Keratinocyte (primary cell): ENCODE measurements at regions not wholly inside any gene's neighbourhood (a gene's known extent, or its start where the extent isn't known, plus 50 kb on each side); places are given as distances from the start of the nearest gene placed in this dataset.

ENCODE experiments used
- DNase-seq: peaks from one replicate; pipeline ENCODE4 v3.0.0-alpha.2; 2011; ENCODE audit warnings: low read depth, missing footprints, low spot score
- FAIRE-seq: peaks from 2 replicates; lab custom pipeline; 2011; peaks lifted over from hg19 to GRCh38; lab: Jason Lieb, UNC
- H2AFZ ChIP-seq: 2 replicates; pipeline ENCODE4 v1.6.0; 2012; ENCODE audit warnings: low read length, control low read depth, inconsistent platforms; ENCODE audit not compliant: control insufficient read depth
- H3K27ac ChIP-seq: 2 replicates; pipeline ENCODE4 v1.5.1; 2011; ENCODE audit warnings: low read length; ENCODE audit not compliant: control insufficient read depth, insufficient read depth
- H3K27me3 ChIP-seq: 3 replicates; pipeline ENCODE4 v1.6.0; 2011; ENCODE audit warnings: low read length; ENCODE audit not compliant: control insufficient read depth, insufficient read depth; ENCODE audit errors: extremely low read depth
- H3K36me3 ChIP-seq, 2 experiments: 2 replicates in 1 of 2; 3 replicates in 1 of 2; pipeline ENCODE4 v1.5.1; 2011; ENCODE audit warnings: low read length in 2 of 2, mild to moderate bottlenecking in 1 of 2; ENCODE audit not compliant: control insufficient read depth in 2 of 2, insufficient read depth in 2 of 2; ENCODE audit errors: extremely low read depth in 1 of 2
- H3K4me1 ChIP-seq: 3 replicates; pipeline ENCODE4 v1.5.1; 2011; ENCODE audit warnings: low read length; ENCODE audit not compliant: control insufficient read depth, insufficient read depth; ENCODE audit errors: extremely low read depth
- H3K4me2 ChIP-seq: 3 replicates; pipeline ENCODE4 v1.6.0; 2011; ENCODE audit warnings: low read depth, low read length; ENCODE audit not compliant: control insufficient read depth, insufficient read depth; ENCODE audit errors: extremely low read depth
- H3K4me3 ChIP-seq, 3 experiments: fragments of 200-600 bp in 1 of 3; sonication (generic) in 1 of 3; 2 replicates in 2 of 3; 3 replicates in 1 of 3; pipeline ENCODE4 v1.5.1; 2011 to 2016; ENCODE audit warnings: low read length in 3 of 3, mild to moderate bottlenecking in 3 of 3, control low read depth in 2 of 3, inconsistent platforms in 1 of 3, low read depth in 1 of 3, mixed read lengths in 1 of 3, mixed run types in 1 of 3, moderate library complexity in 1 of 3; ENCODE audit not compliant: control insufficient read depth in 2 of 3, insufficient read depth in 2 of 3; ENCODE audit errors: extremely low read depth in 1 of 3
- H3K79me2 ChIP-seq: 2 replicates; pipeline ENCODE4 v1.6.0; 2012; ENCODE audit warnings: low read length; ENCODE audit not compliant: control insufficient read depth, insufficient read depth
- H3K9ac ChIP-seq: 3 replicates; pipeline ENCODE4 v1.6.0; 2011; ENCODE audit warnings: low read length; ENCODE audit not compliant: control insufficient read depth, insufficient read depth; ENCODE audit errors: extremely low read depth
- H3K9me1 ChIP-seq: 3 replicates; pipeline ENCODE4 v1.6.0; 2011; ENCODE audit warnings: low read length; ENCODE audit not compliant: control insufficient read depth, insufficient read depth; ENCODE audit errors: extremely low read depth
- H3K9me3 ChIP-seq: 2 replicates; pipeline ENCODE4 v1.5.1; 2012; ENCODE audit warnings: low read depth, low read length; ENCODE audit not compliant: control insufficient read depth
- H4K20me1 ChIP-seq: 3 replicates; pipeline ENCODE4 v1.6.0; 2011; ENCODE audit warnings: low read length; ENCODE audit not compliant: control insufficient read depth, insufficient read depth; ENCODE audit errors: extremely low read depth
- CTCF ChIP-seq, 3 experiments: IDR thresholded peaks in 1 of 3; conservative IDR thresholded peaks in 1 of 3; optimal IDR thresholded peaks in 1 of 3; 2 replicates in 2 of 3; 3 replicates in 1 of 3; pipeline versions ENCODE3 to v1.5.1; 2011; ENCODE audit warnings: low read length in 3 of 3, mild to moderate bottlenecking in 3 of 3, moderate library complexity in 2 of 3, control low read depth in 1 of 3, inconsistent platforms in 1 of 3; ENCODE audit not compliant: insufficient read depth in 2 of 3; ENCODE audit errors: extremely low read depth in 1 of 3
- EZH2 ChIP-seq: IDR thresholded peaks from one replicate; pipeline ENCODE4 v1.6.1; 2012; ENCODE audit warnings: inconsistent platforms, mild to moderate bottlenecking, low read length, moderate library complexity
- dilution Hi-C: fragments of 300-500 bp; cut with MboI; formaldehyde crosslinking; loops from one replicate; pipeline ENCODE4 v1.7.0; 2020; ENCODE audit warnings: low sequenced_read_pairs; ENCODE audit not compliant: extremely low pct_ligation_motif_present

DNA sequence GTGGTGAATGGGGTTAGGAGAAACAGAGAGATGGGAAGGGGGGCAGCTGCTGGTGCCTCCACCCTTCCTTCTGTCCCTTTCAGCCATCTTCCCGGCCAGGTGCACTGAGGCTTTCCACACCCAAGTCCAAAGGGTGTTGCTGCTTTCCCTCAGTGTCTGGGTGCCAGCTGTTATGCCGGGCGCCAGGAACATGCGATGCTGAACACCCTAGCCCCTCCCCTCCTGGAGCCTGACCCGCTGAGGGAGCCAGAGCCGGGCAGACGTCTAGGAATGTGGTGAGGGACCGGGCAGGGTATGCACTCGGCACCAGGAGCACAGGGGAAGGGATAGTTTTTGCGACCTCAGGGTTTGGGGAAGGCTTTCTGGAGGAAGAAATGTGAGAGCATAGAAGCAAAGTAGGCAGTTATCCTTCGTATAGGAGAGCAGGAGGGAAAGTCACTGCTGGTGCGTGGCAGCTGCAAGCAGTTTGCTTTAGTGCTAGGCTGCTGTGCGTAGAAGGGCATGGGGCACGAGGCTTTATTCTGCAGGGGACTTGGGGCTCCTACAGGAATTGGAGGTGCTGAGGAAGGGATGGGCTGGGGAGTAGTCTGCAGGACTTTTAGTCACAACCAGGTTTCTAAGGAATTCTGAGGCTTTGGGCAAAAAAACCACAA lies 147.7 kb downstream of the TSN start:
- no peak for TF ChIP-seq CTCF (optimal IDR thresholded peaks at IDR 0.05 in 1 of 3, IDR thresholded peaks at IDR 0.05 in 1 of 3, conservative IDR thresholded peaks at IDR 0.05 in 1 of 3; ENCODE audit: extremely low read depth in 1 of 3, insufficient read depth in 2 of 3, low read length in 3 of 3)
- no peak for TF ChIP-seq EZH2
- peaks cover 10% of the 10 kb centered on the region for H3K27me3 ChIP-seq

GRCh38 chr2:121904656-121905055 lies 149.2 kb downstream of the TSN start:
- H3K27me3 ChIP-seq: peaks cover 10% of the 10 kb centered on the region
- FAIRE-seq (no peak), DNase-seq (no peak)
- no peaks in the 10 kb centered on the region for H4K20me1 ChIP-seq
- H3K4me2 ChIP-seq: no peak overlapping the region
- no peaks in the 10 kb centered on the region for H3K36me3 ChIP-seq
- H3K79me2 ChIP-seq: no peaks in the 10 kb centered on the region
- H3K4me1 ChIP-seq: no peaks in the 10 kb centered on the region
- TF ChIP-seq CTCF (optimal IDR thresholded peaks at IDR 0.05 in 1 of 3, IDR thresholded peaks at IDR 0.05 in 1 of 3, conservative IDR thresholded peaks at IDR 0.05 in 1 of 3; ENCODE audit: extremely low read depth in 1 of 3, insufficient read depth in 2 of 3, low read length in 3 of 3): no peak
- TF ChIP-seq EZH2: no peak
- H3K27ac ChIP-seq: no peak overlapping the region
- dilution Hi-C loops: no loop called here
- no peaks in the 10 kb centered on the region for H3K9me3 ChIP-seq
- H3K9ac ChIP-seq: no peak overlapping the region
- no peak overlapping the region for H2AFZ ChIP-seq
- H3K4me3 ChIP-seq: no peak overlapping the region
- H3K9me1 ChIP-seq: no peaks in the 10 kb centered on the region

More for the DNA sequence above, 147.7 kb downstream of the TSN start:
- no peaks in the 10 kb centered on the region for H4K20me1 ChIP-seq
- H3K27ac ChIP-seq: no peak overlapping the region
- H3K79me2 ChIP-seq: no peaks in the 10 kb centered on the region
- no peak for DNase-seq
- no peaks in the 10 kb centered on the region for H3K9me1 ChIP-seq
- H3K36me3 ChIP-seq: no peaks in the 10 kb centered on the region
- no peaks in the 10 kb centered on the region for H3K9me3 ChIP-seq
- no peak overlapping the region for H3K9ac ChIP-seq
- dilution Hi-C loops: no loop called here
- no peak overlapping the region for H3K4me3 ChIP-seq
- no peaks in the 10 kb centered on the region for H3K4me1 ChIP-seq
- no peak overlapping the region for H2AFZ ChIP-seq
- H3K4me2 ChIP-seq: no peak overlapping the region
- no peak for FAIRE-seq
